Natural killer cell (primary cell): ENCODE measurements at regions not wholly inside any gene's neighbourhood (a gene's known extent, or its start where the extent isn't known, plus 50 kb on each side); places are given as distances from the start of the nearest gene placed in this dataset.
"Not testable (repeated sequence)": the region's sequence is repeated elsewhere in the genome, so short reads cannot be mapped to it uniquely, and the experiment has no call there.

ENCODE experiments used
- ATAC-seq, 3 donors: fragments of 150-1000 bp in 2 of 3; fragments of 200-7000 bp in 1 of 3; cut with Tn5 transposase; 1 replicate in 1 of 3; 2 replicates in 2 of 3; pipeline ENCODE4 v1.10.0; 2021; ENCODE audit warnings: mild to moderate bottlenecking in 2 of 3, moderate library complexity in 2 of 3
- DNase-seq, 2 donors: peaks; one replicate each; pipeline versions ENCODE4 v3.0.0 to v3.0.0-alpha.2; 2013 to 2021; ENCODE audit warnings: mixed read lengths in 1 of 2
- H3K27ac ChIP-seq: one replicate; pipeline ENCODE4 v1.5.1; 2013; ENCODE audit warnings: mild to moderate bottlenecking, low read length
- H3K27me3 ChIP-seq: one replicate; pipeline ENCODE4 v1.6.1; 2013; ENCODE audit warnings: low read length; ENCODE audit not compliant: control insufficient read depth, insufficient read depth
- H3K36me3 ChIP-seq: one replicate; pipeline ENCODE4 v1.6.1; 2013; ENCODE audit warnings: low read length; ENCODE audit not compliant: control insufficient read depth, insufficient read depth
- H3K4me1 ChIP-seq: one replicate; pipeline ENCODE4 v1.6.1; 2013; ENCODE audit warnings: low read length; ENCODE audit not compliant: control insufficient read depth, insufficient read depth
- H3K4me3 ChIP-seq: one replicate; pipeline ENCODE4 v1.5.1; 2013; ENCODE audit warnings: low read length
- H3K9me3 ChIP-seq: one replicate; pipeline ENCODE4 v1.6.1; 2013; ENCODE audit warnings: low read length; ENCODE audit not compliant: control insufficient read depth, insufficient read depth
- H3K27ac Mint-ChIP-seq, 2 donors: one replicate each; pipeline ENCODE4 v1.8.0; 2022; ENCODE audit warnings: mild to moderate bottlenecking in 2 of 2, mixed read lengths in 2 of 2, moderate library complexity in 1 of 2
- H3K27me3 Mint-ChIP-seq, 2 donors: one replicate each; pipeline ENCODE4 v1.8.0; 2022; ENCODE audit warnings: low read depth in 2 of 2, mixed read lengths in 2 of 2
- H3K36me3 Mint-ChIP-seq: one replicate; pipeline ENCODE4 v1.8.0; 2022; ENCODE audit warnings: mixed read lengths
- H3K4me1 Mint-ChIP-seq, 2 donors: one replicate each; pipeline ENCODE4 v1.8.0; 2022; ENCODE audit warnings: mixed read lengths in 2 of 2
- H3K4me3 Mint-ChIP-seq: one replicate; pipeline ENCODE4 v1.8.0; 2022; ENCODE audit warnings: mild to moderate bottlenecking, moderate library complexity, mixed read lengths
- H3K9me3 Mint-ChIP-seq, 2 donors: one replicate each; pipeline ENCODE4 v1.8.0; 2022; ENCODE audit warnings: mixed read lengths in 2 of 2
- CTCF ChIP-seq: fragments of 200-600 bp; IDR thresholded peaks from one replicate; pipeline ENCODE4 v1.8.0; 2022; ENCODE audit warnings: antibody characterized with exemption
- WGBS: methylation state at CpG from one replicate; pipeline ENCODE4 v1.1.7; 2013; ENCODE audit warnings: missing lambda C conversion rate; ENCODE audit not compliant: insufficient coverage; 5-methylcytosine and 5-hydroxymethylcytosine counted together
- intact Hi-C: fragments of 100-400 bp; cut with micrococcal nuclease; formaldehyde crosslinking; loops from one replicate; pipeline ENCODE4 v1.14.2; 2022

GRCh38 chr3:178352326-178353005 is 183.8 kb upstream of the KCNMB2 start:
- no peaks in the 10 kb centered on the region for H3K27me3 Mint-ChIP-seq
- H3K36me3 Mint-ChIP-seq, result no peaks in the 10 kb centered on the region
- ATAC-seq (no peak), DNase-seq (no peak)
- H3K4me3 Mint-ChIP-seq, result no peak overlapping the region
- no peaks in the 10 kb centered on the region for H3K36me3 ChIP-seq
- H3K27ac Mint-ChIP-seq, result no peak overlapping the region
- WGBS, result 92% methylated on average over 2 of the region's 3 CpGs
- peaks cover 6% of the 10 kb centered on the region for H3K9me3 ChIP-seq
- intact Hi-C loops, result no loop called here
- H3K4me1 Mint-ChIP-seq, result peaks cover 8 to 10% of the 10 kb centered on the region in 2 donors
- peaks cover 10% of the 10 kb centered on the region for H3K4me1 ChIP-seq
- H3K9me3 Mint-ChIP-seq, result peaks cover 0 to 2% of the 10 kb centered on the region in 2 donors
- TF ChIP-seq CTCF, result no peak
- no peak overlapping the region for H3K4me3 ChIP-seq
- H3K27ac ChIP-seq, result no peak overlapping the region
- H3K27me3 ChIP-seq, result no peaks in the 10 kb centered on the region

- no peaks in the 10 kb centered on the region for H3K27me3 ChIP-seq
- no peak overlapping the region for H3K4me3 ChIP-seq
- H3K4me1 ChIP-seq, result peaks cover 10% of the 10 kb centered on the region
- intact Hi-C loops, result no loop called here
- Mint-ChIP-seq H3K27me3 (no peaks in the 10 kb centered on the region), H3K36me3 (no peaks in the 10 kb centered on the region), H3K4me1 (peaks cover 8 to 10% of the 10 kb centered on the region in 2 donors), H3K27ac (no peak overlapping the region), H3K4me3 (no peak overlapping the region), H3K9me3 (peaks cover 0 to 2% of the 10 kb centered on the region in 2 donors)
- no peaks in the 10 kb centered on the region for H3K36me3 ChIP-seq
- ATAC-seq (no peak), DNase-seq (no peak)
- no peak overlapping the region for H3K27ac ChIP-seq
- peaks cover 6% of the 10 kb centered on the region for H3K9me3 ChIP-seq
- no peak for TF ChIP-seq CTCF
- no CpG with 5 or more reads among the region's 1 CpG for WGBS
Observed at GRCh38 chr3:178353006-178353694, 183.1 kb upstream of the KCNMB2 start.

GRCh38 chr3:178359728-178360127 is 176.5 kb upstream of the KCNMB2 start:
- H3K4me3 ChIP-seq, result no peak overlapping the region
- Mint-ChIP-seq H3K27ac (no peak overlapping the region), H3K27me3 (peaks cover 0 to 7% of the 10 kb centered on the region in 2 donors), H3K36me3 (peaks cover 9% of the 10 kb centered on the region), H3K4me1 (no peaks in the 10 kb centered on the region), H3K4me3 (no peak overlapping the region), H3K9me3 (peaks cover 8% of the 10 kb centered on the region in 2 donors)
- no peak for ATAC-seq
- no peaks in the 10 kb centered on the region for H3K27me3 ChIP-seq
- H3K36me3 ChIP-seq, result no peaks in the 10 kb centered on the region
- H3K9me3 ChIP-seq, result peaks cover 2% of the 10 kb centered on the region
- no peak for DNase-seq
- no peaks in the 10 kb centered on the region for H3K4me1 ChIP-seq
- 91% methylated on average over 6 of the region's 6 CpGs for WGBS
- intact Hi-C loops, result no loop called here
- TF ChIP-seq CTCF, result no peak
- H3K27ac ChIP-seq, result no peak overlapping the region

GRCh38 chr3:178363048-178363447 is 173.2 kb upstream of the KCNMB2 start:
- DNase-seq, H3K27ac Mint-ChIP-seq, H3K9me3 Mint-ChIP-seq, ATAC-seq, H3K27ac ChIP-seq, H3K4me3 Mint-ChIP-seq, H3K36me3 Mint-ChIP-seq, H3K4me1 ChIP-seq, H3K4me3 ChIP-seq, H3K27me3 ChIP-seq, H3K9me3 ChIP-seq, intact Hi-C loops, H3K4me1 Mint-ChIP-seq, H3K36me3 ChIP-seq: not testable (repeated sequence)
- peaks cover 0 to 21% of the 10 kb centered on the region in 2 donors for H3K27me3 Mint-ChIP-seq
- WGBS, result no CpG with 5 or more reads among the region's 2 CpGs
